OCI-LY3 (cell line): ENCODE measurements at regions not wholly inside any gene's neighbourhood (a gene's known extent, or its start where the extent isn't known, plus 50 kb on each side); places are given as distances from the start of the nearest gene placed in this dataset.

Experiments used
- CTCF ChIP-seq: fragments of 200-600, 300-600 bp; sonication (generic); IDR thresholded peaks from 2 replicates; pipeline ENCODE4 v1.5.1; 2014; ENCODE audit warnings: antibody characterized with exemption, low read length, low read depth
- EZH2phosphoT487 ChIP-seq: fragments of 200-600 bp; shearing (Covaris generic); IDR thresholded peaks from 2 replicates; pipeline ENCODE4 v1.6.1; 2018; ENCODE audit warnings: antibody characterized with exemption, mixed run types, low read depth

GRCh38 chrX:8345473-8345872, 119.2 kb upstream of the VCX3B start:
- no peak for TF ChIP-seq CTCF
- no peak for TF ChIP-seq EZH2phosphoT487
